Renal pelvis (tissue), 1 donor: ENCODE measurements at regions not wholly inside any gene's neighbourhood (a gene's known extent, or its start where the extent isn't known, plus 50 kb on each side); places are given as distances from the start of the nearest gene placed in this dataset.
"Not testable (repeated sequence)": the region's sequence is repeated elsewhere in the genome, so short reads cannot be mapped to it uniquely, and the experiment has no call there.

ENCODE experiments used
- DNase-seq: peaks from one replicate; pipeline ENCODE4 v3.0.0-alpha.2; 2013

DNA sequence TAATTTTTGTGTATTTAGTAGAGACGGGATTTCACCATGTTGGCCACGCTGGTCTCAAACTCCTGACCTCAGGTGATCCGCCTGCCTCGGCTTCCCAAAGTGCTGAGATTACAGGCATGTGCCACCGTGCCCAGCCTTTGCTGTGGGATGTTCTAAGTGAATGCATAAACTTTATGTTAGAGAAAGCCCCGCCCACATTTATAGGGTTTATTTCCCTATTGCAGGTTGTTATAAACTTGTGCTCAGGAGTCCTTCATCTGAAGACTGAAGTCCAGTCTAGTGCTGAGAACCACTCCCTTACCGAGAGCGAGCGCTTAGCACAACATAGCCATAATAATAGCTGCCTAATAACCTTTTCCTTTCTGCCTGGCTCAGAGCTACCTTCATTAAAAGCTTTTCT is 75.4 kb upstream of the ZNF217 start:
- no peak for DNase-seq

DNA sequence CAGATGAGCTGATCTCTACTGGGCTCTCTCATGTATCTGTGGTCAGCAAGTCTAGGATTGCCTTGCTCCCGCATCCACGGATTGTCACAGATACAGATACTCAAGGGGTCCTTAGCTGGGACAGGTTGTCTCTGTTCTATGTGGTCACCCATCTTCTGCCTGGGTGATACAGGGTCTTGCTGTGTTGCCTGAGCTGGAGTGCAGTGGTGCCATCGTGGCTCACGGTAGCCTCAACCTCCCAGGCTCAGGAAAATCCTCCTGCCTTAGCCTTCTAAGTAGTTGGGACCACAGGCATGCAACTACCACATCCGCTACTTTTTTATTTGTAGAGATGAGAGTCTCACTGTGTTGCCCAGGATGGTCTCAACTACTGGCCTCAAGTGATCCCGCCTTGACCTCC is 72.5 kb upstream of the ZNF217 start:
- no peak for DNase-seq

DNA sequence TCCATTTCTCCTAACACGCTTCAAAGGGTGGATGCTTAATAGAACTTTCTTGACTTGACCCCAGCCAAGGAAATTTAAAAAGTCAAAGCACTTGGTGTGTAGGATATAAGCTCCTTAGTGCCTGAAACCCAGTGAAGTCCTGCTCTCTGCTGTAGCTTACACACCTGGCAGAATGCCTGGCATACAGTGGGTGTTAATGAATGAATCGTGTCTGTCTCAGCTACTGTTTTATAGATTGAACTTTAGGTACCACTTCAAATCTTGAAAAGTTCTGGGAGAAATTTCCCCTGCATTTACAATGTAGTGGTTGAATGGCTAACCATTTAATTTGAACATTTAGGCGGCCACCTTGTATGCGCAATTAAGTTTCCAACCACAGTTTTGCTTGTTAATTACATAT is 70.5 kb upstream of the ZNF217 start:
- no peak for DNase-seq

DNA sequence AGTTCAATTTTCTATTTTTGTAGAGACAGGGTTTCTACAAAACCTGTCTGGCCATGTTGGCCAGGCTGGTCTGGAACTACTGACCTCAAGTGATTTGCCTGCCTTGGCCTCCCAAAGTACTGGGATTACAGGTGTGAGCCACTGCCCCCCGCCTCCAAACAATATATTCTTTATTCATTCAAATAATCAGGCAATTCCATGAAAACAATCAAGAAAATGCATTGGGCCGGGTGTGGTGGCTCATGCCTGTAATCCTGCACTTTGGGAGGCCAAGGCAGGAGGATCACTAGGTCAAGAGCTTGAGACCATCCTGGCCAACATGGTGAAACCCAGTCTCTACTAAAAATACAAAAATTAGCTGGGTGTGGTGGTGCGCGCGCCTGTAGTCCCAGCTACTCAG is 69.9 kb upstream of the ZNF217 start:
- DNase-seq = not testable (repeated sequence)

DNA sequence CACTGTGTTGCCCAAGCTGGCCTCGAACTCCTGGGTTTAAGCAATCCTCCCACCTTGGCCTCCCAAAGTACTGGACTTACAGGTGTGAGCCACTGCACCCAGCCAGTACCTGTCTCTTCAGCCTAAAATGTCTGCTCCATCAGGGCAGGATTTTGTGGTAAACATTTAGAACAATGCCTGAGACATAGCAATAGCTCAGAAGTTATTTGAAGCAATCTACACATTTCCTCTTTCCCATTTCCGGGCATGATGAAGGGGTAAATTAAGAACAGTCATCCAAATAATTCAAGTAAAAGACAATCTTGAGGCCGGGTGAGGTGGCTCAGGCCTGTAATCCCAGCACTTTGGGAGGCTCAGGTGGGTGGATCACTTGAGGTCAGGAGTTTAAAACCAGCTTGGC is 69.0 kb upstream of the ZNF217 start:
- DNase-seq = no peak

DNA sequence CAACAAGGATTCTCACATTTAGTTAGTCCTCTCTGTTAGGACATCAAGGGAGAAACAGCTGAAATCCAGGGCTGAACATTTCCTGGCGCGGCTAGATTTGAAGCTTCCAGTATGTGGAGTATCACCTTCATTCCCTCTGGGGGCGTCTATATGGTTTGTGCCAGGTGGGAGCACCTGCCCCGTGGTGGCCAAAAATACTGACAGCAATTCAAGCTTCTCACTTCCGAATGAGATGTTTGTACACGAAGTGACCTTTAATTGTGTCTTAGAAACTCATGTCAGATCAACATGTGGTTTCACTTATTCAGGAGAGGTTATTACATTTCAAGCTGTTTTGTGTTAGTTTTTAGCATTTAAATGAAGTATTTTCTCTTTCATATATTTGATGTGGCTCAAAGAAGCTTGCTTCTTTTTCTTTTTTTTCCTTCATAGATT is 67.3 kb upstream of the ZNF217 start:
- DNase-seq = no peak

DNA sequence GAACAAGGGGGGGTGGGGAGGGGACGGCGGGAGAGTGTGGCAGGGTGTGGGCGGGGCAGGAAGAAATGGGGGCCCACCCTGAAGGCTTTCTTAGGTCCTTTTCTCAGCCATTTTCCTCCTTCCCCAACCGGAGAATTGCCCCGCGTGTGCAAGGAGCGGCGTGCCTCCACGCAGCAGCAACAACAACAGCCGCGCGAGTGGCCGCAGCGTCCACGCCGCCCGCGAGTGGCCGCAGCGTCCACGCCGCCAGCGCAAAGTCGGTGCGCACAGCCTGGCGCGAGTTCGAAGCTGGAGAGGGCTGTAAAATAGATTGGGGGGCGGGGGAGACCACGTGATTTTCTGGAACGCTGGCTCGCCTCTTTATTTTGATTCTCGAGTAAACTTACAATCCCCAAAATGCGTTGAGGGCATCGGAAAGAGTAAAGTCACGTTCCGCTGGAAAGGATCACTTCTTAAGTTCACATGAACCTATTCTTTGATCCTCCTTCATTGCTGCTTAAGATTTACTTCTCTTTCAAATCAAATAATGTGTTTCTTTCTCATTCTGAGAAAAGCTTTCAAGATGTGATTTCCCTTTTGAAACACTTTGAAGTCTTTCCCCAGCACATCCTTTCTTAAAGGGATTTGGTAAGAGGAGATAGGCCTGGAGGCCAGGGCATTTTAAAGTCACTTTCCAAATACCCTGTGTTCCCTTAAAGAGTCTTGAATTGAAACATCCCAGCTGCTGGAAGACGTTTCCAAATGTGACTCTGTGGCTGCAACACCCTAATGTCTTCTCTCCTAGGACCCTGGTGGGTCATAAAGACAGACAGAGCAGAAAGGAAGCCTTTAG is 66.7 kb upstream of the ZNF217 start:
- no peak for DNase-seq

DNA sequence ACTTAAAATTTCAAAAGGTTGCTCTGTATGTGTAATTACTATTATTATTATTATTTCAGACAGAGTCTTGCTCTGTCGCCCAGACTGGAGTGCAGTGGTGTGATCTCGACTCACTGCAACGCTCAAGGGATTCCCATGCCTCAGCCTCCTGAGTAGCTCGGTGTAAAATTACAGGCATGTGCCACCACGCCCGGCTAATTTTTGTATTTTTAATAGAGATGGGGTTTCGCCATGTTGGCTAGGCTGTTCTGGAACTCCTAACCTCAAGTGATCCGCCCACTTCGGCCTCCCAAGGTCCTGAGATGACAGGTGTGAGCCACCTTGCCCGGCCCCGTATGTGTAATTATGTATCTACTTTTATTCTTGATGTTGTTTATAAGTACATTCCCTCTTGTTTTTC is 65.3 kb upstream of the ZNF217 start:
- no peak for DNase-seq

DNA sequence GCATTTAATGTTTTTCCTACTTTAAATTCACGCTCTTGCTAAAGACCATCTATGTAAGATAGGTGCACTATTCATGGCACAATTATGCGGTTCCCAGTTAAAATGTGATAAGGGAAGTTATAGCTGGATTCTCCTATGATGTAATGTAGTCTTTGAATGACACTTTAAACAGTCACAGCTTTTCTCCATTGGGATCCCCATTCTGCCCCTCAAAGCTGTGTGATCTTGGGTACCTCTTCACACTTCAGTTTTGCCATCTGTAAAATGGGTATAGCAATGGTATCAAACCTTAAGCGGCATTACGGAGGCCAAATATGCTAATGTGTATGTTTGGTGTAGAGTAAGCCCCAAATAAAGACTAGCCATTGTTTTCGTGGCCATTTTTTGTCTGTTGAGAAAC is 64.7 kb upstream of the ZNF217 start:
- DNase-seq = no peak

DNA sequence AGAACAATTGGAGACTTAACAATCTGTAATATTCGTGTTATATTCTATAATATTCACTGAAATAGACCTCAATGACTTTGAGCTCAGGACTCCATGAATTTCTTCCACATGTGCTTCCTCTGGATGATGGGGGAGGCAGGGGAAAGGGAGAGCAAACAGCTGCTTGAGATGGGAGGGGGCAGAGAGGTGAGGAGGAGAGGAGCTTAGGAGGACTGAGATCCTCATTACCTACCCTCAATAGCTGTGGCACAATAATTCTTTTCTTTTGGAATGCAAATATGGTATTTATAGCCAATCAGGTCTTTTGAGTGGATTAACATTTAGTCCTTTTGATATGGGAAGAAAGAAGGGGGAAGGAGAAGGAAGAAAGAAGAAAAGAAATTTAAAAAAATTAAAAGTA is 64.1 kb upstream of the ZNF217 start:
- no peak for DNase-seq

DNA sequence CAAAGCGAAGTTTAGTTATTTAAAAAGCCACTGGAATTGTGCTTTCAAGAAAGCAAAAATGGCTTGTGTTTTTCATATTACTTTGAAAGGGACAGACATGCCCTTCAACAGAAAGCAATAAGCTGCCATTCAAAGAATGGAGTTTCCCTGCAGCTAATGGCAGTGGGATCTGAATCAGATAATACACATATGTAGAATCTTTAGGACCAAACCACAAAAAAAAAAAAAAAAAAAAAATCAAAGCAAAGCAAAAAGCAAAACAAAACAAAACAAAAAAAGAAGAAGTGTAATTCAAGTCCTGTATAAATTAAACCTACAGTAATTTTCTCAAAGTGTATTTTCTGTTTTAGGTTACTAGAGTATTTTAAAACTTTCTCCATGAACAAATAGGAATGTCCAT is 63.6 kb upstream of the ZNF217 start:
- no peak for DNase-seq

DNA sequence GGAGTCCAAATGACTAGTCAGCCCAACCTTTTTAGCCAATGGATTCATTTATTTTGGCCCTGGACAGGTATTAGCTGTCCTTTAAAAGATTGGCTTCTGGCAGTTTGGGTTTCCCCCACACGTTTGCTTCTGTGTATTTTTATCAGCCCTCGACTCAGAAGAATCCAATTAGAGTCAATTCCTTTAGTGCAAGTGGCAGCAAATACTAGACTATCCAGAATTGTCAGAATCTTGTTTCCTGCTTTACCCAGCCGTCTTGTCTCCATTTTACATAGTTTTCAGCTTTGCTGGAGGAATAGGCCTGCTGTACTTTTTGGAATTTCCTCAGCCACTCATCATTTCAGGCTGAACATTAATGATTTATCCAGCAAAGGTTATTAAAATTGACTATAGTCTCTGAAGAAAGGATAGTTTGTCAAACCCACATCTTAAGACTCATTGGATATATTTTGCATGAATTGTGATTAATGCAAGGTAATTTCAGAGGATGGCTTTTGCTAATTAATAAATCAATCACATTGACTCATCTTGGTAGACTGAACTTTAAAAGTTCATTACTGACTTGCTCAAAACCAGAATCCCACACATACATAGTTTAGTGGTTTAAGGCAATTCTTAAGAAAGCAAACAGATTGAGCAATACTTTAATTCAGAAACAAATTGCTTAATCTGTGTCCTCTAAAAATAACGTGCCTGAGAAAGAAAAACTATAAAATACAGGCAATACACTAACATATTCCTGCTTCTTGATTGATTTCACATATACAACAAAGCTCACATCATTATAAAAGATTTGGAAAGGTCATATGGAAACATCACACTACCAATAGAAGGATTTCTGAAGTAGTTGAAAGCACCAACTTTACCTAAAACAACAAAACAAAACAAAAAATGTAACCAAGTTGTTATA is 62.9 kb upstream of the ZNF217 start:
- no peak for DNase-seq

DNA sequence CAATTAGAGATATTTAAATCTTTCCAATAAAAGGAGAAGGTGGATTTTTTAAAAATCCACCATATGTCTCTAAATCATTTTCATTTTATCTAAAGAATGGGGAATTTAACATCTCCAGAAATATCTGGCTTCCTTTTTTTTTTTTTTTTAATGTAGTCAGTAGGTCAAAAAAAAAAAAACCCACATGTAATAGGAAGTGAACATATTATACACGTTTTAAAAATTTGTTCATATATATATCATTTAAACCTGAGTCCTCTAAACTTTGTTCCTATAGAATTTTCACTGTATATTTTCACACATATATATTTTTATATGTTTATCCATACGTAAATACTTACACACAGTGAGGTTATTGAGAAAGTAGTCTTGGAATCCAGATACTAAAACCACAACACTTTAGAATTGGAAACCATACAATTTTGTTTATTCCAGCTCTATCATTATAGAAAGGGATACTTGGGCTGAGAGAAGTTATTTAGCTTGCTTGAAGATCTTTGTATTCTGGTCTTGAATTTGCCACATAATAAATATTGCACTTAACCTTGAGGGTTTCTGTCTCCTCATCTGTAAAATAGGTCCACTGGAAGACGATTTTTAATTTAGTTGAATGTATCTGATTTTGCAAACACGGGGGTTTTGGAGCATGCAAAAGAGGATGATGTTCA is 62.1 kb upstream of the ZNF217 start:
- DNase-seq = no peak

DNA sequence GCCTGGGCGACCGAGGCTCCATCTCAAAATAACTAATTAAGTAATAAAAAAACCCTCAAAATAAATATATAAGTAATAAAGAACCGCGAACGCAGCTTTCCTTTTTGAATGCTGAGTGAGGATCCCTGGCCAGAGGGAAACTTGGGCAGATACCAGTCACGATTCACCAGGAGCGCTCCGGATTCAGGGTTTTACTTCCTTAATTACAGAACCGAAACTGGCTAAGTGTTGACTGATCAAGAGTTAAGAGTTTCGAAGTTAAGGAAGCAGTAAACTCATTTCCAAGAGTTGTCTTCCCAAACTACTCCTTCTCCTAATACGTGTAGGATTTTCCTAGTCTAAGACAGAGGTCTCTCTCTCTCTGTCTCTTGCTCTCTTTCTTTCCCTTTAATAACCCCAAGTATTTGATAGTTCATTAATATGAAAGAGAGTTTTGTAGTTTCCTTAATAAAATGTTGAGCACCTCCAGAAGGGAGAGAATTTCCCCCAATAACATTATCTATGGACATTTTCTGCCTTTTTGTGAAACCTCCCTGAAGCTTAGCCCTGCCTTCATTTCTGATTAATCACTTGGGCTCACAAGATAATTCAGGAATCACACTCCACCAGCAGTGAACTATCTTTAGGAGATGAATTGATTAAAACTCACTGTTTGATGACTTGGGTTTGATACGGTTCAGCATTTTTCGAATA is 61.4 kb upstream of the ZNF217 start:
- no peak for DNase-seq

DNA sequence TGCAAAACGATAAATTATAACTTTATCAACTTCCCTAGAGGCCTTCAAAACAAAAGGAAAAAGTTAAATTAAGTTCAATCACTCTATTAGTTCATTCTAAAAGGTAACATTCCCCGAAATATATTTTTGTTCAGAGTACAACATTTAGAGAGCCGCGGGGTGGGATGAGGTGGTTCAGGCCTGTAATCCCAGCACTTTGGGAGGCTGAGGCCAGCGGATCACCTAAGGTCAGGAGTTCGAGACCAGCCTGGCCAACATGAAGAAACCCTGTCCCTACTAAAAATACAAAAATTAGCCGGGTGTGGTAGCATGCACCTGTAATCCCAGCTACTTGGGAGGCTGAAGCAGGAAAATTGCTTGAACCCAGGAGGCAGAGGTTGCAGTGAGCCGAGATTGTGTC is 60.9 kb upstream of the ZNF217 start:
- not testable (repeated sequence) for DNase-seq

DNA sequence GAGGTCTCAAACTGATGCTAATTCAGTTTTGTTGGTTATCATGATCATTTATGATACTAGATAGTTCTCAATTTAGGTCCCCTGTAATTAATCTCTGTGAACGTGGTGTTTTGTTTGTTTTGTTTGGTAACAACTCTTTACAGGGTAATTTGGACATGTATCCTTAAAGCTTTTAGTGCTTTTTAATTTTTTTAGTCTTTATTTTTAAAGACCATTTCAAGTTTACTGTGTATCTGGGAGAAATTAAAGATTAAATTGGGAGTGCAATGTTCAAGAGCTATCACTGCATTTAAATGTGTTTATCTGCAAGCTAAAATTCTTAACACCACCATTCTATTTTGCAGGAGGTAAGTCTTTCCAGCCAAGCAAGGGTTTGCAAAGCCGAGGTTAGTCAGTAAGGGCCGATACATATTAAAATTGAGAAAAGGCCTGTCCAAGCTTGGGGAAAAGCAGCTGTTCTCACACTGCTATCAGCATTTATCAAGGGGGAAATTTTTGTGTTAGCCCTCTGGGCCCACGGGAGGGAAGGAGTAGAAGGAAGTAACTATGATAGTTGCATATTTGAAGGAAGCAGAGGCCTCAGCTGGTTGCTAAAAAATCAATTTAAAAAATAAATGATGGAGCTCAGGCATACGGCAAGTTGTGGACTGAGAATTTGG is 59.3 kb upstream of the ZNF217 start:
- DNase-seq = no peak

DNA sequence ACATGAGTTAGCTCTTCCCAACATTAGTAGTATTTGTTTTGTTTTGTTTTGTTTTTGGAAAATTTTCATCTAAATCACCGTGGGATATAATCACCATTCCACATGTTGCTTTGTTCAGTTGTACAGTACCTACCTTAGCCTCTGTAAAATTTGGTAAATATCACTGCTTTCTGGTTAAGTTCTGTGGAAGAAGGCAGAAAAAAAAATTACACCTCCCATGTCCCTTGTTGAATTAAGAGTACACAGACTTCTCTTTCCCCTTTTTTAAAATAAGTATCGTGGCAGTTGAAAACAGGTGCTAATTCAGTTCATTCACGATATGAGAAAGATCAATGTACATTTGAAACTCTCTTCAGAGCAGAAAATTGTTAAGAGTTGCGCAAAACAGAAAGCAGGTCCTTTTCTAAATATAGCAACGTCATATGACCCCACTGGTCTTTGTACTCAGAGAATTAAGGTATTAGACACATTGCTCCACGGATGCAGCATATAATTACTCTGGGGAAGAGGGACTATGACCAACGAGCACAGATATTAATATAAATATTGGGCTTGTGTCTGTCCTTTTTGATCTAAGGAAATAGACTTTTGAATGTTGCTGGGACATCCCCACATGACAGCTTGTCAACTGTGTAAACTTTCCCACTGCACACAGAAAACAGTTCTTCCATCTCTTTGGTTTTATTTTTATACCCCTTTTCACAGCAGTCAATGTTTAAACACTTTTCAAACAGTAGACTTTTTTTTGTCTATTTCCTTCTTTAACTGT is 58.6 kb upstream of the ZNF217 start:
- DNase-seq = no peak

DNA sequence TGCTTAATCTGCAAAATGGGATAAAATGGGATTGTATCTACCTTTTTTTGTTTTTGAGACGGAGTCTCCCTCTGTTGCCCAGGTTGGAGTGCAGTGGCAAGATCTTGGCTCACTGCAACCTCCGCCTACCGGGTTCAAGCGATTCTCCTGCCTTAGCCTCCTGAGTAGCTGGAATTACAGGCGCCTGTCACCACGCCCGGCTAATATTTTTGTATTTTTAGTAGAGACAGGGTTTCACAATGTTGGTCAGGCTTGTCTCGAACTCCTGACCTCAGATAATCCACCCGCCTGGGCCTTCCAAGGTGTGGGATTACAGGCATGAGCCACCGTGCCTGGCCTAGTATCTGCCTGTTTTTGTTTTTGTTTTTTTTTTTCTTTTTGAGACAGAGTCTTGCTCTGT is 55.9 kb upstream of the ZNF217 start:
- DNase-seq = not testable (repeated sequence)

DNA sequence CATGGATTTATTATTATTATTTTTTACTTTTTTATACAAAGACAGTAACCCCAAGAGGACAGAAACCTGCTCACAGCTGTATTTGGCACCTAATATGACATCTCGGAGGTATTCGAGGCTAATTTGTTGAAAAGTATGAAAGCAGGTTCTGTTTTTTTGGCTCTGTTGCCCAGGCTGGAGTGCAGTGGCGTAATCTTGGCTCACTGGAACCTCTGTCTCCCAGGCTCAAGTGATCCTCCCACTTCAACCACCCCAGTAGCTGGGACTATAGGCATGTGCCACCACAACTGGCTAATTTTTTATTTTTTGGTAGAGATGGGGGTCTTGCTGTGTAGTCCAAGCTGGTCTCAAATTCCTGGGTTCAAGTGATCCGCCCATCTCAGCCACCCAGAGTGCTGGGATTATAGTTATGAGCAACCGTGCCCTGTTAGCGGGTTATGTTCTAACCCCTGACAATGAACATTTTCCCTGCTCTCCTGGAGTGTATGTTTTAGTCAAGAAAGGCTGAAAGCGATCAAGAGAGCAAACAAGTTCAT is 53.7 kb upstream of the ZNF217 start:
- DNase-seq = no peak

DNA sequence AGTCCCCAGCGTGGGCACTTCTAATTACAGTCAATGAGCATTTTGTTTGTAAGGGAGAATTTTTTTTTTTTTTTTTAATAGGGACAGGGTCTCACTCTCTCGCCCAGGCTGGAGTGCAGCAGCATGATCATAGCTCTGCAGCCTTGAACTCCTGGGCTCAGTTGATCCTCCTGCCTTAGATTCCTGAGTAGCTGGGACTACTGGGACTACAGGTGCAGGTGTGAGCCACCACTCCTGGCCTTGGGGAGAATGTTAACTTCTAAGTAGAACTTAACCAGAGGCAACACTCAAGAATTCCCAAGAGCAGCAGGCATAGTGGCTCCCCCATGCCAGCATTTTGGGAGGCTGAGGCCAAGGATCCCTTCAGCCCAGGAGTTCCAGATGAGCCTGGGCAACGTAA is 52.9 kb upstream of the ZNF217 start:
- DNase-seq = no peak

DNA sequence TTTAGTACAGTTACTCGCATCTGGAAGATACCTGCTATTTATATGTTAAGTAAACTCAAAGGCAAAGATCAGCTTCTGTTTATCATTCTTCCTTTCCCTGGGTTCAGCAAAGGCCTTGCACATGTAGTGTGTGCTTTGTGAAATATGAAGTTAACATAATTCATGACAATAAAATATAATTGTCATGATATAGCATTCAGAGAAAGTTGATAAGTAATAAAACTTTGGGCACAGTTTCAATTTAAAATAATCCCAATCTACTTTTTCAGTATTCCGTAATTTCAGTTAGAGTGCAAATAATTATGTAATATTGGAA is 51.9 kb upstream of the ZNF217 start:
- no peak for DNase-seq
